ENCODE measurements at regions not wholly inside any gene's neighbourhood (a gene's known extent, or its start where the extent isn't known, plus 50 kb on each side); places are given as distances from the start of the nearest gene placed in this dataset.
"Not testable (repeated sequence)": the region's sequence is repeated elsewhere in the genome, so short reads cannot be mapped to it uniquely, and the experiment has no call there.

DNA sequence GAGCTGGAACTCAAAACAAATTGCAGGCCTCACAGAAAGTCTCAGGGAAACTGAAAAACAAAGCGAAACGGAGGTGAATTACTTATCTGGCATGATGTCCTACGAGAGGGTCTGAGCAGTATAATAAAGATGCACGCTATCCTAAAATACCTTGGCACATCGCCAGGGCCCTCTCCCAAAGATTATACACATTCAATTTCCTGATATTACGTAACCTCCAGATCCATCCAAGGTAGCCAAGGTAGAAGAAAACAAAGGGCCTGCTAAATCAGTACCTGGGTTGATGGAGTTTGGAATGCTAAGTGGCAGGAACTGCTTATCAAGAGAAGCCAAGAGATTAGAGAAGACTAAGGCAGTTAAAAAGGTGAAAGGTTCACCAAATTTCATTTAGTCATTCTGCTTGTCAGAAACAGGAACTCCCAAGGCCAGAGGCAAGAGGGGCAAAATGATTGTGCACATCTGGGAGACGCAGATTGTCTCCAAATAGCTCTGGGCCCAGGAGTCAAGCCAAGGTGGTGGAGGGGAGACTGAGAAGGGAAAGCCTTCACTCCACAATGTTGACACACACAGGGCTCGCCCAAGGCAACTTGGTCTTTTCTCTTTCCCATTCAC lies 236.8 kb upstream of the ATP5MC3 start:
- H3F3A ChIP-seq (ENCODE audit: insufficient read depth, low read length), result no peaks in the 10 kb centered on the region
- H3K4me3 ChIP-seq (ENCODE audit: low read depth, low read length, poor library complexity, severe bottlenecking), result no peak overlapping the region
- H3K79me2 ChIP-seq (ENCODE audit: insufficient read depth, low read length), result no peaks in the 10 kb centered on the region
- no peaks in the 10 kb centered on the region for H3K9me2 ChIP-seq (ENCODE audit: low read depth, low read length)
- H3K36me3 ChIP-seq (ENCODE audit: insufficient read depth, low read length), result no peaks in the 10 kb centered on the region
- H4K20me1 ChIP-seq (ENCODE audit: insufficient read depth, low read length), result no peaks in the 10 kb centered on the region
- H3K27ac ChIP-seq (ENCODE audit: low read depth, low read length, poor library complexity, severe bottlenecking), result no peak overlapping the region
- no peaks in the 10 kb centered on the region for H3K4me1 ChIP-seq (ENCODE audit: insufficient read depth, low read length, severe bottlenecking)
- no peaks in the 10 kb centered on the region for H3K9me3 ChIP-seq (ENCODE audit: low read length)
- no peak overlapping the region for H3K4me2 ChIP-seq (ENCODE audit: low read length)
- H2AFZ ChIP-seq (ENCODE audit: low read length), result no peak overlapping the region
- H3K27me3 ChIP-seq (ENCODE audit: insufficient read depth, low read length), result no peaks in the 10 kb centered on the region
- no peak overlapping the region for H3K9ac ChIP-seq (ENCODE audit: low read length)
- TF ChIP-seq EZH2 (IDR thresholded peaks at IDR 0.05; ENCODE audit: borderline replicate concordance, low read length), result no peak
- TF ChIP-seq, protein P1, sequence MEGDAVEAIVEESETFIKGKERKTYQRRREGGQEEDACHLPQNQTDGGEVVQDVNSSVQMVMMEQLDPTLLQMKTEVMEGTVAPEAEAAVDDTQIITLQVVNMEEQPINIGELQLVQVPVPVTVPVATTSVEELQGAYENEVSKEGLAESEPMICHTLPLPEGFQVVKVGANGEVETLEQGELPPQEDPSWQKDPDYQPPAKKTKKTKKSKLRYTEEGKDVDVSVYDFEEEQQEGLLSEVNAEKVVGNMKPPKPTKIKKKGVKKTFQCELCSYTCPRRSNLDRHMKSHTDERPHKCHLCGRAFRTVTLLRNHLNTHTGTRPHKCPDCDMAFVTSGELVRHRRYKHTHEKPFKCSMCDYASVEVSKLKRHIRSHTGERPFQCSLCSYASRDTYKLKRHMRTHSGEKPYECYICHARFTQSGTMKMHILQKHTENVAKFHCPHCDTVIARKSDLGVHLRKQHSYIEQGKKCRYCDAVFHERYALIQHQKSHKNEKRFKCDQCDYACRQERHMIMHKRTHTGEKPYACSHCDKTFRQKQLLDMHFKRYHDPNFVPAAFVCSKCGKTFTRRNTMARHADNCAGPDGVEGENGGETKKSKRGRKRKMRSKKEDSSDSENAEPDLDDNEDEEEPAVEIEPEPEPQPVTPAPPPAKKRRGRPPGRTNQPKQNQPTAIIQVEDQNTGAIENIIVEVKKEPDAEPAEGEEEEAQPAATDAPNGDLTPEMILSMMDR (IDR thresholded peaks at IDR 0.05; ENCODE audit: low read length), result no peak

DNA sequence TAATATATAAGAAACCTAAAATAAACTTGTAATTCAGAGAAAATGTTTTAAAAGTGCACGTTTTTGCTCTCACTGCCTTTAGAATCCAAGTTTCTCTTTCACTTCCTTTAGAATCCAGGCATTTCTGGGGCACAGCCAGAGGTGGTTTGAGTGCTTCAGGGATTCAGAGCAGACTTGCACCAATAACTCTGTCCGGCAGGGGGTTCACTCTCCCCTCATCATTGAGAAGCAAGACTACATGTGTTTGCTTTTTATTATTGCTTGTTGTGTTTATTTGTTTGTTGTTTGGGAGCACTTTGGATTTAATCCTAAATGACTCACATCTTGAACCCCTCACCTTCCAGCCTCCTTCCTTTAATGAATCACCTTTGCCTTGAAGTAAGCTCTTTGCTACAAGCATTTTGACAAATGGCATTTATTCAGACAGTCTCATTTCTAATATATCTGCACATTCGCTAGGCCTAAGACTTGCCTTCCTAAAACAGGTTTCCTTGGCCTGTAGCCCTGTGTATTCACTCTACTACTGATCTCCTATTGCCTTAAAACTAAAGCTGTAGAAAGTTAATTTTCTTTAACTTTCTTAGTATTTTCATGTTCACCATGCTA lies 233.5 kb upstream of the ATP5MC3 start:
- Histone ChIP-seq H3K4me3 (ENCODE audit: low read depth, low read length, poor library complexity, severe bottlenecking) (no peak overlapping the region), H3K9me3 (ENCODE audit: low read length) (no peaks in the 10 kb centered on the region), H3K4me2 (ENCODE audit: low read length) (no peak overlapping the region), H3F3A (ENCODE audit: insufficient read depth, low read length) (no peaks in the 10 kb centered on the region), H2AFZ (ENCODE audit: low read length) (no peak overlapping the region), H3K36me3 (ENCODE audit: insufficient read depth, low read length) (no peaks in the 10 kb centered on the region), H3K9me2 (ENCODE audit: low read depth, low read length) (no peaks in the 10 kb centered on the region), H3K27ac (ENCODE audit: low read depth, low read length, poor library complexity, severe bottlenecking) (no peak overlapping the region), H3K27me3 (ENCODE audit: insufficient read depth, low read length) (no peaks in the 10 kb centered on the region), H4K20me1 (ENCODE audit: insufficient read depth, low read length) (no peaks in the 10 kb centered on the region), H3K79me2 (ENCODE audit: insufficient read depth, low read length) (no peaks in the 10 kb centered on the region), H3K9ac (ENCODE audit: low read length) (no peak overlapping the region), H3K4me1 (ENCODE audit: insufficient read depth, low read length, severe bottlenecking) (no peaks in the 10 kb centered on the region)
- no peak for TF ChIP-seq EZH2 (IDR thresholded peaks at IDR 0.05; ENCODE audit: borderline replicate concordance, low read length)
- TF ChIP-seq, protein P1 (IDR thresholded peaks at IDR 0.05; ENCODE audit: low read length), result peak; percentile 63

DNA sequence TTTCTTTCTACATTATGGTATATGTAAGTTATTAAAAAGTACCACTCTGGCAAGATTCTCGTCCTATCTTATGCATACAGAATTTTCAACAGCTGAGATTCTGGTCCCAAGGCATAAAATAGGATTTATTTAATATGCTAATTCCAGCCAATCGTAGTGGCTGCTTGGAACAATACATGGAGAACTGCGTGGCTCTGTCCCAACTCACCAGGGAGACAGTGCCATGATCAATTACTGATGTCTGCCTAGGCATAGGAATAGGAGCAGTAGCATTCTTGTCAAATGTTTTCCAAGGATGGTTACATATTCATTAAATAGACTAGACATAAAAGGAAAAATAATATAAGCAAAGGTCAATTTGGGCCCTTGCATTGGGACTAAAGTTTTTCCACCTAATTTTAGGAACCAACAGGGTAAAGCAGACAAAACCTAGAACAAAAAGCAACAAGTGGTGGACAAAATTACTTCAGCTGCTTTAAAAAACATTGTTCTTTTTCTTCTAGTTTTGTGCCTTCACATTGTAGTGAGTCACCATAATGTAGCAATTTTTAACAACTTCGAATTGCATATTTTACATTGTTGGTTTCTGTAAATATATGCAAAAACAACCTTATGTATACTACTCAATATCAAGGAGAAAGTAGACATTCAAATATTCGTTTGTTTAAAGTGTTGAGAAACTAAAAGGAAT lies 232.8 kb upstream of the ATP5MC3 start:
- no peaks in the 10 kb centered on the region for H3K9me2 ChIP-seq (ENCODE audit: low read depth, low read length)
- H3K27me3 ChIP-seq (ENCODE audit: insufficient read depth, low read length), result no peaks in the 10 kb centered on the region
- H3K9ac ChIP-seq (ENCODE audit: low read length), result no peak overlapping the region
- no peaks in the 10 kb centered on the region for H4K20me1 ChIP-seq (ENCODE audit: insufficient read depth, low read length)
- no peaks in the 10 kb centered on the region for H3K36me3 ChIP-seq (ENCODE audit: insufficient read depth, low read length)
- H3K27ac ChIP-seq (ENCODE audit: low read depth, low read length, poor library complexity, severe bottlenecking), result no peak overlapping the region
- no peaks in the 10 kb centered on the region for H3K79me2 ChIP-seq (ENCODE audit: insufficient read depth, low read length)
- H3K4me2 ChIP-seq (ENCODE audit: low read length), result no peak overlapping the region
- no peaks in the 10 kb centered on the region for H3K4me1 ChIP-seq (ENCODE audit: insufficient read depth, low read length, severe bottlenecking)
- H2AFZ ChIP-seq (ENCODE audit: low read length), result no peak overlapping the region
- H3K4me3 ChIP-seq (ENCODE audit: low read depth, low read length, poor library complexity, severe bottlenecking), result no peak overlapping the region
- no peaks in the 10 kb centered on the region for H3F3A ChIP-seq (ENCODE audit: insufficient read depth, low read length)
- no peaks in the 10 kb centered on the region for H3K9me3 ChIP-seq (ENCODE audit: low read length)
- no peak for TF ChIP-seq EZH2 (IDR thresholded peaks at IDR 0.05; ENCODE audit: borderline replicate concordance, low read length)
- TF ChIP-seq, protein P1 (IDR thresholded peaks at IDR 0.05; ENCODE audit: low read length), result no peak

DNA sequence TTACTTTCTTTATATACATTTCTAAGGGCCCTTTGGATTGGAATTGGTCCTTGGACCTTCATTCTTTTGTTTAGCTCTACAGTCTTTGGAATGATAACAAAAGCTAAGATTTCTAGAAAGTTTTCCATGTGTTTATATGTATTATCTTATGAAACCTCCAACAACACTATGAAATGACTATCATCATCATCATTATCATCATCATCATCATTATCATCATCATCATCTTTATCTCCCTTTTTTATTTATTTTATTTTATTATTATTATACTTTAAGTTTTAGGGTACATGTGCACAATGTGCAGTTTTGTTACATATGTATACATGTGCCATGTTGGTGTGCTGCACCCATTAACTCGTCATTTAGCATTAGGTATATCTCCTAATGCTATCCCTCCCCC lies 229.4 kb upstream of the ATP5MC3 start:
- H3K9ac ChIP-seq (ENCODE audit: low read length); H4K20me1 ChIP-seq (ENCODE audit: insufficient read depth, low read length); H3K27ac ChIP-seq (ENCODE audit: low read depth, low read length, poor library complexity, severe bottlenecking); H3K27me3 ChIP-seq (ENCODE audit: insufficient read depth, low read length); H3K4me2 ChIP-seq (ENCODE audit: low read length); H3F3A ChIP-seq (ENCODE audit: insufficient read depth, low read length); H3K9me3 ChIP-seq (ENCODE audit: low read length); H3K9me2 ChIP-seq (ENCODE audit: low read depth, low read length); H2AFZ ChIP-seq (ENCODE audit: low read length); H3K4me1 ChIP-seq (ENCODE audit: insufficient read depth, low read length, severe bottlenecking); H3K4me3 ChIP-seq (ENCODE audit: low read depth, low read length, poor library complexity, severe bottlenecking); H3K36me3 ChIP-seq (ENCODE audit: insufficient read depth, low read length); H3K79me2 ChIP-seq (ENCODE audit: insufficient read depth, low read length): not testable (repeated sequence)
